ENCODE measurements at regions not wholly inside any gene's neighbourhood (a gene's known extent, or its start where the extent isn't known, plus 50 kb on each side); places are given as distances from the start of the nearest gene placed in this dataset.

DNA sequence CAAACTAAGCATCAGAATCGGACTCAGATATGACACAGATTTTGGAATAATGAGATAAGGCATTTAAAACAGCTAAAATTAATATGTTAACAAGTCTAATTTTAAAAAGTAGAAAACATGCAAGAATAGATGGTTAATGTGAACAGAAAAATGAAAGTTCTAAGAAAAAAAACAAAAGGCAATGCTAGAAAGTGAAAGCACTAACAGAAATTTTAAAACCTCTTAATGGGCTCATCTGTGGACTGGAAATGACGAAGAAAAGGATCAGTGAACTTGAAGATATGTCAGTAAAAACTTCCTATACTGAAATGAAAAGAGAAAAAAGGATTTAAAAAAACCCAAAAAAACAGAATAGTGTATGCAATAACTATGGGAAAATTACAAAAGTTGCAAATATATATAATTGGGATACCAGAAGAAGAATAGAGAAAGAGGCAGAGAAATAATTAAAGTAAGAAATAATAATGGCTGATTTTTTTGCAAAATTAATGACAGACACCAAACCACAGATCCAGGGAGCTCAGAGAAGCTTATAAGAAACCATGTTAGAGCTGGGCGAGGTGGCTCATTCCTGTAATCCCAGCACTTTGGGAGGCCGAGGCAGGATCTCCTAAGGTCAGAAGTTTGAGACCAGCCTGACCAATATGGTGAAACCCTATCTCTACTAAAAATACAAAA is 61.7 kb upstream of the KIF13A start:
- no peak overlapping the region for H2BK12ac ChIP-seq (ENCODE audit: low read depth, low read length)
- H3K4me3 ChIP-seq (ENCODE audit: extremely low read depth in 1 of 4, insufficient read depth in 2 of 4, low read depth in 3 of 4, low read length in 4 of 4) = no peak overlapping the region
- no peak overlapping the region for H2AFZ ChIP-seq (ENCODE audit: low read length)
- H3K23me2 ChIP-seq (ENCODE audit: low read depth, low read length) = no peaks in the 10 kb centered on the region
- H4K5ac ChIP-seq (ENCODE audit: insufficient read length, low read depth, low read length) = no peak overlapping the region
- FAIRE-seq (no peak), DNase-seq (ENCODE audit: low read depth in 1 of 2, low spot score in 2 of 2) (no peak)
- H3K23ac ChIP-seq (ENCODE audit: insufficient read length) = no peak overlapping the region
- H2BK20ac ChIP-seq (ENCODE audit: low read length) = no peak overlapping the region
- H3K27me3 ChIP-seq (replicated peaks in 1 of 4; ENCODE audit: control insufficient read depth in 3 of 4, extremely low read depth in 1 of 4, insufficient read depth in 3 of 4, low read length in 3 of 4) = peaks cover 0 to 2% (median 0%) of the 10 kb centered on the region in 4 experiments; a peak in 1 of 7 replicates
- H3K9ac ChIP-seq (replicated peaks in 1 of 4; ENCODE audit: extremely low read depth in 1 of 4, low read depth in 3 of 4, low read length in 3 of 4) = no peak overlapping the region
- H3K4me1 ChIP-seq (replicated peaks in 1 of 4; ENCODE audit: control insufficient read depth in 3 of 4, insufficient read depth in 4 of 4, low read length in 3 of 4) = peaks cover 0 to 2% (median 0%) of the 10 kb centered on the region in 4 experiments; a peak in 1 of 7 replicates
- POLR2A ChIA-PET (ENCODE audit: partially characterized antibody) = no interaction called here
- H3K79me1 ChIP-seq (ENCODE audit: low read depth, low read length) = no peaks in the 10 kb centered on the region
- H2BK15ac ChIP-seq (ENCODE audit: low read length) = no peak overlapping the region
- H3K79me2 ChIP-seq (ENCODE audit: control insufficient read depth in 1 of 2, insufficient read depth in 2 of 2, low read length in 2 of 2) = no peaks in the 10 kb centered on the region
- H3K27ac ChIP-seq (ENCODE audit: low read depth, low read length) = no peak overlapping the region
- no peak overlapping the region for H4K8ac ChIP-seq (ENCODE audit: extremely low read depth, insufficient read depth, low read length)
- H3K4me2 ChIP-seq (ENCODE audit: insufficient read depth in 1 of 2, low read depth in 2 of 2, low read length in 2 of 2) = no peak overlapping the region
- no peak overlapping the region for H2AK5ac ChIP-seq (ENCODE audit: low read depth, low read length)
- no peaks in the 10 kb centered on the region for H4K20me1 ChIP-seq (replicated peaks in 1 of 2; ENCODE audit: control insufficient read depth in 1 of 2, insufficient read depth in 2 of 2, low read length in 2 of 2)
- H2BK120ac ChIP-seq (replicated peaks; ENCODE audit: low read depth, low read length) = no peak overlapping the region
- H3K56ac ChIP-seq (replicated peaks; ENCODE audit: insufficient read length, low read depth, low read length) = no peak overlapping the region
- no peak overlapping the region for H3K18ac ChIP-seq (ENCODE audit: extremely low read depth, low read length)
- no peak overlapping the region for H2BK5ac ChIP-seq (ENCODE audit: low read depth, low read length)
- H3K36me3 ChIP-seq (ENCODE audit: control insufficient read depth in 2 of 4, insufficient read depth in 4 of 4, low read length in 3 of 4) = no peaks in the 10 kb centered on the region
- no peak overlapping the region for H4K91ac ChIP-seq (replicated peaks; ENCODE audit: insufficient read length, low read length)
- CTCF ChIA-PET (ENCODE audit: partially characterized antibody) = interaction anchor here (0.7 kb wide), 1 partner anchor 25 kb away, joined by 3 read pairs; no protein-coding TSS in a partner anchor
- no peaks in the 10 kb centered on the region for H3K9me3 ChIP-seq (ENCODE audit: insufficient read depth in 2 of 2, low read depth in 1 of 2, low read length in 1 of 2)
- H3K14ac ChIP-seq (ENCODE audit: insufficient read length) = no peak overlapping the region
- WGBS, 2 experiments (ENCODE audit: extremely low coverage in 1 of 2, insufficient coverage in 1 of 2, insufficient read length in 1 of 2, insufficient replicate concordance in 2 of 2, low coverage in 1 of 2, low lambda C conversion rate in 2 of 2, missing lambda C conversion rate in 1 of 2) = 91% methylated on average over 4 of the region's 4 CpGs; no CpG with 5 or more reads in 1 of the 2 experiments
- no peak overlapping the region for H3K4ac ChIP-seq (replicated peaks; ENCODE audit: insufficient read length, low read depth, low read length)
- no peak for TF ChIP-seq TEAD4 (IDR thresholded peaks at IDR 0.05; ENCODE audit: low read depth, low read length)
- TF ChIP-seq ASH2L (IDR thresholded peaks at IDR 0.05; ENCODE audit: low read length) = no peak
- TF ChIP-seq EP300 (IDR thresholded peaks at IDR 0.05; ENCODE audit: borderline replicate concordance in 1 of 2, low read depth in 2 of 2, low read length in 2 of 2) = no peak
- no peak for TF ChIP-seq CREB1 (IDR thresholded peaks at IDR 0.05)
- no peak for TF ChIP-seq GTF2F1 (IDR thresholded peaks at IDR 0.05; ENCODE audit: borderline replicate concordance, low read depth, low read length)
- no peak for TF ChIP-seq CEBPB (IDR thresholded peaks at IDR 0.05; ENCODE audit: low read depth, low read length)
- no peak for TF ChIP-seq RNF2 (IDR thresholded peaks at IDR 0.05; ENCODE audit: borderline replicate concordance, low read depth, low read length, missing control alignments, poor library complexity, severe bottlenecking)
- no peak for TF ChIP-seq FOSL1 (IDR thresholded peaks at IDR 0.05; ENCODE audit: insufficient read depth, low read depth, low read length)
- no peak for TF ChIP-seq YY1 (IDR thresholded peaks at IDR 0.05; ENCODE audit: low read depth, low read length)
- TF ChIP-seq KDM4A (IDR thresholded peaks at IDR 0.05; ENCODE audit: low read depth, low read length, severe bottlenecking) = no peak
- TF ChIP-seq CTBP2 (IDR thresholded peaks at IDR 0.05; ENCODE audit: borderline replicate concordance, insufficient read depth, insufficient read length, low read length) = no peak
- no peak for TF ChIP-seq EZH2 (IDR thresholded peaks at IDR 0.05; ENCODE audit: low read depth, low read length, severe bottlenecking)
- no peak for TF ChIP-seq SUZ12 (IDR thresholded peaks at IDR 0.05; ENCODE audit: low read length)

All from H1 (cell line).